ENCODE measurements at regions not wholly inside any gene's neighbourhood (a gene's known extent, or its start where the extent isn't known, plus 50 kb on each side); places are given as distances from the start of the nearest gene placed in this dataset.

DNA sequence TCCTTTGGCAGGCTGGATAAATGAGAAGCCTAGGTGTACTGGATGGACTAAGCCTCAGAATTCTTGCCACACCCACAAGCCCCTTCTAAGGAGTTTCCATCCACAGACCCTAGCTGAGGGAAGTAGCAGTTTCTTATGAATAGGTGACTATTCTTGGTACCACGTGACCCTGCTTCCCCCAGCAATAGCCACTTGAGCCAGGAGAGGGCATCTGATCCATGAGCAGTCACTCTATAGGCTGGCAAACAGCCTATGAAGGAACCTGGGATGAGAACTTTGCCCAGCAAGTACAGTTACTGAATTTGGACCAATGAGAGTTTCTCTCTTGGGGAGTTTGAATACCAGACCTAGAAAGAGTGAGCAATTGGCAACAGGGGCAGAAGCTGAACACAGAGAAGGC, 84.0 kb downstream of the RTL9 start:
- no peak for DNase-seq
- TF ChIP-seq EP300 (IDR thresholded peaks at IDR 0.05; ENCODE audit: low read depth) (no peak), POLR2AphosphoS5 (IDR thresholded peaks at IDR 0.05) (no peak), POLR2A (IDR thresholded peaks at IDR 0.05) (no peak)
- TF ChIP-seq, protein P1, sequence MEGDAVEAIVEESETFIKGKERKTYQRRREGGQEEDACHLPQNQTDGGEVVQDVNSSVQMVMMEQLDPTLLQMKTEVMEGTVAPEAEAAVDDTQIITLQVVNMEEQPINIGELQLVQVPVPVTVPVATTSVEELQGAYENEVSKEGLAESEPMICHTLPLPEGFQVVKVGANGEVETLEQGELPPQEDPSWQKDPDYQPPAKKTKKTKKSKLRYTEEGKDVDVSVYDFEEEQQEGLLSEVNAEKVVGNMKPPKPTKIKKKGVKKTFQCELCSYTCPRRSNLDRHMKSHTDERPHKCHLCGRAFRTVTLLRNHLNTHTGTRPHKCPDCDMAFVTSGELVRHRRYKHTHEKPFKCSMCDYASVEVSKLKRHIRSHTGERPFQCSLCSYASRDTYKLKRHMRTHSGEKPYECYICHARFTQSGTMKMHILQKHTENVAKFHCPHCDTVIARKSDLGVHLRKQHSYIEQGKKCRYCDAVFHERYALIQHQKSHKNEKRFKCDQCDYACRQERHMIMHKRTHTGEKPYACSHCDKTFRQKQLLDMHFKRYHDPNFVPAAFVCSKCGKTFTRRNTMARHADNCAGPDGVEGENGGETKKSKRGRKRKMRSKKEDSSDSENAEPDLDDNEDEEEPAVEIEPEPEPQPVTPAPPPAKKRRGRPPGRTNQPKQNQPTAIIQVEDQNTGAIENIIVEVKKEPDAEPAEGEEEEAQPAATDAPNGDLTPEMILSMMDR (IDR thresholded peaks at IDR 0.05): no peak
- in situ Hi-C loops (cut with MboI; ENCODE audit: low pct_ligation_motif_present in 1 of 4, low pct_unique_long_range_greater_than_20kb in 1 of 4, low sequenced_read_pairs in 3 of 4): no loop called here
- Histone ChIP-seq H3K36me3 (no peaks in the 10 kb centered on the region), H3K27ac (no peak overlapping the region), H3K27me3 (no peaks in the 10 kb centered on the region), H3K9me3 (no peaks in the 10 kb centered on the region), H3K4me3 (no peak overlapping the region), H3K4me1 (no peaks in the 10 kb centered on the region)
- 0% methylated on average over 1 of the region's 1 CpG; no CpG with 5 or more reads in 1 of the 2 donors for WGBS, 2 donors (ENCODE audit: low coverage in 1 of 2)
- intact Hi-C loops (cut with DNase I; ENCODE audit: low total_unique reads): no loop called here

DNA sequence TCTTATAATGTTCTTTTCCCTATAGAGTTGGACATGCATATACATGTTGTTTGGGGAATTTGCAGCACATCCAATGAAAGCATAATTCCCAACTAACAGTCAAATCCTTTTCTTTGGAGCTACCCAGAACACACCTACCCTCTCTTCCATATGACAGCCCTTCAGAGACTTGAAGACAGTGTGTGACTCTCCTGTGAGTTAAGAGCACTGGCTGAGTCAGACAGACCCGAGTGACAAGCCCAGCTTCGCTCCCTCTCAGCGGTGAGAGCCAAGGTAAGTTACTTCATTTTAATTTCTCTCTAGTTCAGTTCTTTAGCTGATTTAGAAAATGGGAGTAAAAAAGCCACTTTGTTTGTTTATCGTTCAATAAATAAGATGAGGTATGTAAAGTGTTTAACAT, 86.3 kb downstream of the RTL9 start:
- H3K4me3 ChIP-seq: no peak overlapping the region
- intact Hi-C loops (cut with DNase I; ENCODE audit: low total_unique reads): no loop called here
- H3K9me3 ChIP-seq: no peaks in the 10 kb centered on the region
- WGBS, 2 donors (ENCODE audit: low coverage in 1 of 2): 67 to 80% methylated on average over 1 to 4 of the region's 4 CpGs
- TF ChIP-seq POLR2AphosphoS5 (IDR thresholded peaks at IDR 0.05) (no peak), POLR2A (IDR thresholded peaks at IDR 0.05) (no peak), EP300 (IDR thresholded peaks at IDR 0.05; ENCODE audit: low read depth) (no peak)
- TF ChIP-seq, protein P1 (IDR thresholded peaks at IDR 0.05): no peak
- H3K27ac ChIP-seq: no peak overlapping the region
- H3K27me3 ChIP-seq: no peaks in the 10 kb centered on the region
- no peaks in the 10 kb centered on the region for H3K36me3 ChIP-seq
- no peak for DNase-seq
- H3K4me1 ChIP-seq: no peaks in the 10 kb centered on the region
- in situ Hi-C loops (cut with MboI; ENCODE audit: low pct_ligation_motif_present in 1 of 4, low pct_unique_long_range_greater_than_20kb in 1 of 4, low sequenced_read_pairs in 3 of 4): loop anchor here in 1 of 4 donors (5.0 kb wide), 1 partner anchor 407 kb away; no protein-coding TSS in a partner anchor

DNA sequence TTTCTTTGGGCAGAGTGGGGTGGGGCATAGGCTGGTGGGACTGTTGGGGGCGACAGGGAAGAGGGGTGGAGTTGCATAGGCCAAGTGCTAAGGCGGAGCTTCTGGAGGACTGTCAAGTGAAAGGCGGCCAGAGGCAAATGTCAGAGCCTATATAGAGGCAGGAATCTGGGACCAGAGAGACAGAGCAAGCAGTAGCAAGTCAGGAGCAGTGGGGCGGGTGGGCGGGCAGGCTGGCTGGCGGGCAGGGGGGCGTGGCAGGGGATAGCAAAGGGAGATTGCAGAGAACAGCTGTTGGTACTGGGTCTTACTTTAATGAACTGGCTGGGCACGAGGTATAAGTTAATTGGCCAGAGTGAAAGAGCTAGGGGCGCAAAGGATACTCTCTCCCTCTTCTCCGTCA, 89.8 kb downstream of the RTL9 start:
- intact Hi-C loops (cut with DNase I; ENCODE audit: low total_unique reads) (no loop called here), in situ Hi-C loops (cut with MboI; ENCODE audit: low pct_ligation_motif_present in 1 of 4, low pct_unique_long_range_greater_than_20kb in 1 of 4, low sequenced_read_pairs in 3 of 4) (loop anchor here in 1 of 4 donors (5.0 kb wide), 1 partner anchor 404 kb away; no protein-coding TSS in a partner anchor)
- no peak overlapping the region for H3K27ac ChIP-seq
- DNase-seq: no peak
- no peaks in the 10 kb centered on the region for H3K36me3 ChIP-seq
- no peaks in the 10 kb centered on the region for H3K4me1 ChIP-seq
- no peaks in the 10 kb centered on the region for H3K9me3 ChIP-seq
- no peak for TF ChIP-seq EP300 (IDR thresholded peaks at IDR 0.05; ENCODE audit: low read depth)
- no peak for TF ChIP-seq POLR2A (IDR thresholded peaks at IDR 0.05)
- TF ChIP-seq POLR2AphosphoS5 (IDR thresholded peaks at IDR 0.05): no peak
- TF ChIP-seq, protein P1 (IDR thresholded peaks at IDR 0.05): no peak
- 54 to 60% methylated on average over 1 to 10 of the region's 10 CpGs for WGBS, 2 donors (ENCODE audit: low coverage in 1 of 2)
- H3K27me3 ChIP-seq: no peaks in the 10 kb centered on the region
- no peak overlapping the region for H3K4me3 ChIP-seq

DNA sequence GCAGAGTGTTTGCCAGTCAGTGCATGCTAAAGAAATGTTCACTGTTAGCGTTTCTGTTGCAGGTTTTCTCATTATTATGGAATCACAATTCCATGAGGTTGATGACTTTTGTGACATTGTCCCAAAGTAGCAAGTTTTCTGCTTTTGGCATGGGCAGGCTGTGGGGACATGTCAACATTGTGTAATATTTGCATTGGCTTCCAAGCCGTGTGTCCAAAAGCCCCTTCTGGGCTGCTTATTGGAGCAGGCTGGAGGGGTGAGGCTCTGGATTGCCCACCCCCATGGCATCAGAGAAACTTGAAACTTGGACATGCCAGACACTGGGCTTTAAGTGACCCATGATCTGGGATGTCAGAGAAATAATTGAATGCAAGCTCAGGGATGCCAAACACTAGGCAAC, 90.7 kb downstream of the RTL9 start:
- in situ Hi-C loops (cut with MboI; ENCODE audit: low pct_ligation_motif_present in 1 of 4, low pct_unique_long_range_greater_than_20kb in 1 of 4, low sequenced_read_pairs in 3 of 4): loop anchor here in 1 of 4 donors (5.0 kb wide), 1 partner anchor 403 kb away; no protein-coding TSS in a partner anchor
- WGBS, 2 donors (ENCODE audit: low coverage in 1 of 2): 49% methylated on average over 2 of the region's 2 CpGs; no CpG with 5 or more reads in 1 of the 2 donors
- TF ChIP-seq POLR2AphosphoS5 (IDR thresholded peaks at IDR 0.05): no peak
- TF ChIP-seq EP300 (IDR thresholded peaks at IDR 0.05; ENCODE audit: low read depth): no peak
- no peak for TF ChIP-seq POLR2A (IDR thresholded peaks at IDR 0.05)
- TF ChIP-seq, protein P1 (IDR thresholded peaks at IDR 0.05): no peak

More for the DNA sequence above, 90.7 kb downstream of the RTL9 start:
- DNase-seq: no peak
- intact Hi-C loops (cut with DNase I; ENCODE audit: low total_unique reads): loop anchor here (1.0 kb wide), 1 partner anchor 399 kb away; no protein-coding TSS in a partner anchor
- Histone ChIP-seq H3K4me3 (no peak overlapping the region), H3K36me3 (no peaks in the 10 kb centered on the region), H3K9me3 (no peaks in the 10 kb centered on the region), H3K4me1 (no peaks in the 10 kb centered on the region), H3K27me3 (no peaks in the 10 kb centered on the region), H3K27ac (no peak overlapping the region)

Measured in transverse colon (tissue), 4 donors.